ENCODE measurements at regions not wholly inside any gene's neighbourhood (a gene's known extent, or its start where the extent isn't known, plus 50 kb on each side); places are given as distances from the start of the nearest gene placed in this dataset.

DNA sequence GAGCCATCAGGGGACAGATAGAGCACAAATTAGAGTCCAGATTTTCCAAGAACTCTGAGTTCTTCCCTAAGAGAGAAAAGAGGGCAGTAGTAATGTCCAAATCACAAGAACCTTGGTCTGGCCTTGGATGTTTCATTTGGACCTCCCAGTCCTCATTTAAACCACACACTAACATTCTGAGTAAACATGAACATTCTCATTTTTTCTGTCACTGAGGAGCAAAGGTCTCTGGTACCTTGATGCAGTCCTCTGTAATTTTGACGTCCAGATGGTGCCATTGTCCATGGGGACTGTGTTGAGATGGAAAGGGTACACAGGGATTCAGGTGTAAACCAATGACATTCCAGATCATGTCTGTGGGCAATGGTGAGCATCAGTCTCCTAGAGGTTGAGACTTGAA is 225.4 kb upstream of the PHYHIPL start:
- Histone ChIP-seq H3K4me3 (no peak overlapping the region), H3K27me3 (ENCODE audit: low read depth) (no peaks in the 10 kb centered on the region), H3K36me3 (no peaks in the 10 kb centered on the region), H3K9me3 (no peaks in the 10 kb centered on the region), H3K27ac (no peak overlapping the region), H3K4me1 (no peaks in the 10 kb centered on the region)
- intact Hi-C loops (cut with DNase I) = no loop called here
- DNase-seq (no peak), ATAC-seq (no peak)
- TF ChIP-seq, protein P1, sequence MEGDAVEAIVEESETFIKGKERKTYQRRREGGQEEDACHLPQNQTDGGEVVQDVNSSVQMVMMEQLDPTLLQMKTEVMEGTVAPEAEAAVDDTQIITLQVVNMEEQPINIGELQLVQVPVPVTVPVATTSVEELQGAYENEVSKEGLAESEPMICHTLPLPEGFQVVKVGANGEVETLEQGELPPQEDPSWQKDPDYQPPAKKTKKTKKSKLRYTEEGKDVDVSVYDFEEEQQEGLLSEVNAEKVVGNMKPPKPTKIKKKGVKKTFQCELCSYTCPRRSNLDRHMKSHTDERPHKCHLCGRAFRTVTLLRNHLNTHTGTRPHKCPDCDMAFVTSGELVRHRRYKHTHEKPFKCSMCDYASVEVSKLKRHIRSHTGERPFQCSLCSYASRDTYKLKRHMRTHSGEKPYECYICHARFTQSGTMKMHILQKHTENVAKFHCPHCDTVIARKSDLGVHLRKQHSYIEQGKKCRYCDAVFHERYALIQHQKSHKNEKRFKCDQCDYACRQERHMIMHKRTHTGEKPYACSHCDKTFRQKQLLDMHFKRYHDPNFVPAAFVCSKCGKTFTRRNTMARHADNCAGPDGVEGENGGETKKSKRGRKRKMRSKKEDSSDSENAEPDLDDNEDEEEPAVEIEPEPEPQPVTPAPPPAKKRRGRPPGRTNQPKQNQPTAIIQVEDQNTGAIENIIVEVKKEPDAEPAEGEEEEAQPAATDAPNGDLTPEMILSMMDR (IDR thresholded peaks at IDR 0.05) = no peak

DNA sequence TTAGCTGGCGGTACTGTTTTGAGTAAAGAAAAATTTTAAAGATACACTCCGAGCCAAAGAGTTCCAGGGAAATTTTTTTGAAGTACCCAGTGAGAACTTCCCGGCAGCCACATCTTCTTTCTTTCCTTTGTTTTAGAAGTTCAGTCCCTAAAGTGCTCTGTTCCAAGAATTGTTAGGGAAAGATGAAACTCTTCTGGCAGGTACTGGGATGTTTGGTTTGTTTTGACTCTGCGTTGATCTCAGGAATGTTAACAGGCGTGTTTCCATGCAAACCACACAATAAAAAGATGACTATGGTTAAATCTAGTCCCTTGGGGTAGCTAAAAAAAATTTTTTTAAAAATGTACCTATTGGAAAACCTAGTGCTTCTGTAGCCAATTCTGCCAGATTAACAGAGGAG is 224.7 kb upstream of the PHYHIPL start:
- intact Hi-C loops (cut with DNase I) = no loop called here
- Histone ChIP-seq H3K36me3 (no peaks in the 10 kb centered on the region), H3K27ac (peak overlapping the region; percentile 34), H3K4me1 (no peaks in the 10 kb centered on the region), H3K4me3 (no peak overlapping the region), H3K27me3 (ENCODE audit: low read depth) (no peaks in the 10 kb centered on the region), H3K9me3 (no peaks in the 10 kb centered on the region)
- no peak for ATAC-seq
- DNase-seq = no peak
- TF ChIP-seq, protein P1 (IDR thresholded peaks at IDR 0.05) = no peak

DNA sequence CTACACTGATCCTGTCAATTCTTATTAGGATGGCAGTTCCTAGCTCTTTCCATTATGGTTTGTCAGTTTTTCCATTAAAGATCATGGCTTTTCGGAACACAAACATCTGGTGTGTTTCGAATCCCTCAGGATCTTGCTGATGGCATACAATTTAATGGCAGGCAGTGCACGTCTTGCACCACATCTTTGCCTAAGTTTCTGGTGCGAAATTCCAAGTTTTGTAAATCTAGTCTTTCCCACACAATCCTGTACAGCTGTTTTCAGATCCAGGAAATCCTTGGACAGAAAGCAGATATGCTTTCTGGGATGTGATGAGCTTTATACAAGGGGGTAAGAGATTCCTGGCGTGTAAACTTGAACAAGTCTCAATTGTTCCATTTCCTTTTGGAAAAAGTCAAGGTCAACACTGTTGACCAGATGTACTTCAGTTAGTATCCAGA is 224.3 kb upstream of the PHYHIPL start:
- peak overlapping the region; percentile 34 for H3K27ac ChIP-seq

DNA sequence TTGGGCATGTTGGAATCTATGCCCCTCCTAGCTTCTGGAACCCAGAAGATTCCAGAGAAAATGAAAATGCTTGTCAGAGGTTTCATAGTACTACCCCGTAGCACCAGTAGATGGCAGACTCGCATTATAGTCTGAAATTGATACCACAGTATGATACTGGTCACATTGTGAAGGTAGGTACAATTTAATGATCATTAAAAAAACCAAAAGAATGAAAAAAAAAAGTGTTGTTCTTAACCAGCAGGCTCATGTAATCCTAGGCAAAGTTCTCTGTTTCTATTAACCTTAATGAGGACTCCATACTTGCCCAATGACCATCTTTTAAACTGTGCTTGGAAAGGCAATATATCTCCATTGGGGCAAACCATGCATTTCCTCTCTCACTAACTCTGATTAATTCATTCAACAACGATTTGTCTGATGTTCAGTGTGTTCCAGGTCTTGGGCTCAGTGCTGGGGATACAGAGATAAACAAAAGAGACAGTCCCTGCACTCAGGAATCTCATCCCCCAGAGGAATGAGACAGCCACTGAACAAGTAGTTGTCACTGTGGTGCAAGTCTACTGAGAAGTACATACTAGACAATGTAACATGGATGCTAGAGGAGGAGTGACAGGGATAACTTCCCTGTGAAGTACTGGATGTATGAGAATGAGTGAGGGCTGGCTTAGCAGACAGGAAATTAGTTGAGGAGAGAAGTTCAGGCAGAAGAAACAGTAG is 223.5 kb upstream of the PHYHIPL start:
- Histone ChIP-seq H3K27ac (peak overlapping the region; percentile 34), H3K9me3 (no peaks in the 10 kb centered on the region), H3K4me1 (no peaks in the 10 kb centered on the region), H3K36me3 (no peaks in the 10 kb centered on the region), H3K4me3 (no peak overlapping the region), H3K27me3 (ENCODE audit: low read depth) (no peaks in the 10 kb centered on the region)
- intact Hi-C loops (cut with DNase I) = no loop called here
- TF ChIP-seq, protein P1 (IDR thresholded peaks at IDR 0.05) = peak; percentile 71
- peak; percentile 73 to 75 for ATAC-seq
- DNase-seq = no peak

More for the DNA sequence above, 224.3 kb upstream of the PHYHIPL start:
- intact Hi-C loops (cut with DNase I) = no loop called here
- Histone ChIP-seq H3K27me3 (ENCODE audit: low read depth) (no peaks in the 10 kb centered on the region), H3K4me1 (no peaks in the 10 kb centered on the region), H3K9me3 (no peaks in the 10 kb centered on the region), H3K4me3 (no peak overlapping the region), H3K36me3 (no peaks in the 10 kb centered on the region)
- peak in 1 of 2 donors; percentile 37 for ATAC-seq
- TF ChIP-seq, protein P1 (IDR thresholded peaks at IDR 0.05) = no peak
- DNase-seq = no peak

DNA sequence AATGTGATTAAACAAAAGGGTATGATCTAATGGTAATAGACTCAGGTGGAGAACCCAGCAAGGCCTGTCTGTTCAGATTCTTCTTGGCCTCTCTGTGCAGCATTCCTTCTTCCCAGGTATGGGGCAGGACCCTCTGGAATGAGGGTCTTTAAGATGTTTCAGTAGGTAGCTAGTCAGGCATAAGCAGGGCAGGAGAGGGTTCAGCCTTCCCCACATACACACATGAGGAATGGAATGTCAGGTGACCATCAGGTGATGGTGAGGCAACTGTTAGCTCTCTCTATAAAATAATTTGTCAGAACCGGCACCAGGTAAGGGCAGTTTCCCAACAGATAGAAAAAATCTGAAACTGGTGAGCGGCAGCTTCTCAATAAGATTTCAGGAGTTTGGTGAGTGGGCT is 222.3 kb upstream of the PHYHIPL start:
- Histone ChIP-seq H3K27me3 (ENCODE audit: low read depth) (no peaks in the 10 kb centered on the region), H3K36me3 (no peaks in the 10 kb centered on the region), H3K4me3 (no peak overlapping the region), H3K9me3 (no peaks in the 10 kb centered on the region), H3K27ac (no peak overlapping the region), H3K4me1 (no peaks in the 10 kb centered on the region)
- intact Hi-C loops (cut with DNase I) = no loop called here
- TF ChIP-seq, protein P1 (IDR thresholded peaks at IDR 0.05) = no peak
- DNase-seq = no peak
- ATAC-seq = no peak

Measured in lower lobe of right lung (tissue), 2 donors.